AG04449 (cell line): ENCODE measurements at regions not wholly inside any gene's neighbourhood (a gene's known extent, or its start where the extent isn't known, plus 50 kb on each side); places are given as distances from the start of the nearest gene placed in this dataset.

Experiments used
- CTCF ChIA-PET: fragments of 350-600 bp; formaldehyde crosslinking; extraction: SDS; loops from one replicate; lab custom pipeline; 2021; ENCODE audit warnings: antibody characterized with exemption; lab: Yijun Ruan, JAX
- POLR2A ChIA-PET: fragments of 400-600, 350-600 bp; formaldehyde crosslinking; extraction: SDS; loops from one replicate; lab custom pipeline; 2020; ENCODE audit warnings: antibody characterized with exemption, inconsistent platforms; lab: Yijun Ruan, JAX
- DNase-seq: peaks from one replicate; pipeline ENCODE4 v3.0.0-alpha.2; 2010; ENCODE audit warnings: low read depth, low spot score
- H3K4me3 ChIP-seq: 2 replicates; pipeline ENCODE4 v1.5.1; 2011; ENCODE audit warnings: low read depth, mild to moderate bottlenecking, control low read depth, low read length
- TF ChIP-seq, protein P1 (sequence below): IDR thresholded peaks from one replicate; pipeline ENCODE4 v1.5.1; 2011; ENCODE audit warnings: mild to moderate bottlenecking, moderate library complexity, low read length, control low read depth, inconsistent platforms; ENCODE audit not compliant: insufficient read depth; ENCODE audit errors: missing control alignments

DNA sequence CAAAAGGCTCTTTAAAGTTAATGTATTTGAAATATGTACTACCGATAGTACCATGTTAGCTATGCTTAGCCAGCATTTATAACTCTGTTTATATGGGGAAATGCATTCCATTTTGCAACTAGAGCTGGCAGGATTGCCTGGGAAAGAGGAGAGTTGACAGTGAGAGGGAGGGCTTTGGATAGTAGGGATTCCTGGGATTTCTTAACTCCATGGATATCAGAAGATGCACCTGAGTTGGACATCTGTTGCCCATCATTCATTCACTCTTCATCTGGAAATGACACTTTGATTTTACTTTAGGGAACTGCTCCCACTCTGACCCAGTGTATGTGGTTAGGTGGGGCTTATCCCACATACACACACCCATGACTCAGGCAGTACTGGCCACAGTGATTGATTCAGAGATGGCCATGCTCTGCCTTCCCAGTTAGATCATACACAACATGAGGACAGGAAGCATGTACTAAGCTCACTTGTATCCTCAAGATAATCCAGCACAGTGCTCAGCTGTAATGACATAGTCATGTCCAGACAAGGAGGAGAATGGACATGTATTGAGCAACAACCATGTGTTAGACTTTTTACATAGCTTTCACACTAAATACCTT, 248.8 kb downstream of the MREG start:
- TF ChIP-seq, protein P1, sequence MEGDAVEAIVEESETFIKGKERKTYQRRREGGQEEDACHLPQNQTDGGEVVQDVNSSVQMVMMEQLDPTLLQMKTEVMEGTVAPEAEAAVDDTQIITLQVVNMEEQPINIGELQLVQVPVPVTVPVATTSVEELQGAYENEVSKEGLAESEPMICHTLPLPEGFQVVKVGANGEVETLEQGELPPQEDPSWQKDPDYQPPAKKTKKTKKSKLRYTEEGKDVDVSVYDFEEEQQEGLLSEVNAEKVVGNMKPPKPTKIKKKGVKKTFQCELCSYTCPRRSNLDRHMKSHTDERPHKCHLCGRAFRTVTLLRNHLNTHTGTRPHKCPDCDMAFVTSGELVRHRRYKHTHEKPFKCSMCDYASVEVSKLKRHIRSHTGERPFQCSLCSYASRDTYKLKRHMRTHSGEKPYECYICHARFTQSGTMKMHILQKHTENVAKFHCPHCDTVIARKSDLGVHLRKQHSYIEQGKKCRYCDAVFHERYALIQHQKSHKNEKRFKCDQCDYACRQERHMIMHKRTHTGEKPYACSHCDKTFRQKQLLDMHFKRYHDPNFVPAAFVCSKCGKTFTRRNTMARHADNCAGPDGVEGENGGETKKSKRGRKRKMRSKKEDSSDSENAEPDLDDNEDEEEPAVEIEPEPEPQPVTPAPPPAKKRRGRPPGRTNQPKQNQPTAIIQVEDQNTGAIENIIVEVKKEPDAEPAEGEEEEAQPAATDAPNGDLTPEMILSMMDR: no peak
- ChIA-PET CTCF (interaction anchor here (1.4 to 1.5 kb wide), 2 partner anchors 18 to 66 kb away, joined by 3 to 4 read pairs; no protein-coding TSS in a partner anchor), POLR2A (interaction anchor here (0.7 to 1.3 kb wide), 2 partner anchors 8 to 13 kb away, joined by 3 to 4 read pairs; no protein-coding TSS in a partner anchor)
- H3K4me3 ChIP-seq: no peak overlapping the region
- DNase-seq: peak; percentile 84

DNA sequence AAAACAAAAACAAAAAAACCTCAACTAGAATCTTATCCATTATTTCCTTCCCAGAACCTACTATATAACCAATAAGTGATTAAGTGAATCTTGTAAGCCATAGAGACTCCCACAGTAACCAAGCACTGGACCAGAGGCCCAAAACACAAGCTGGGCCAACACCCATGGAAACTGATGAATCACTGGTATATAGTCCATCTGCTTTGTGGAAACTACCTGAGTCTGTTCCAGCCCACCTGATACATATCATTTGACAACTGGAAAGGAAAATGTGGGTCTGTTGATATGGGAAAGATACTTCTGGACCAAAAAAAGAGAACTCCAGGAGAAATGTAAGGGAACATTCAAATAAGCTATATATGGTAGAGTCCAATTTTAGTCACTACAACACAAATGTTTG, 252.8 kb downstream of the MREG start:
- TF ChIP-seq, protein P1: no peak
- ChIA-PET CTCF (interaction anchor here (1.0 to 1.2 kb wide), 3 partner anchors 13 to 22 kb away, joined by 3 read pairs; no protein-coding TSS in a partner anchor), POLR2A (interaction anchor here (0.6 kb wide), 1 partner anchor 27 kb away, joined by 5 read pairs; no protein-coding TSS in a partner anchor)
- H3K4me3 ChIP-seq: no peak overlapping the region
- DNase-seq: no peak

DNA sequence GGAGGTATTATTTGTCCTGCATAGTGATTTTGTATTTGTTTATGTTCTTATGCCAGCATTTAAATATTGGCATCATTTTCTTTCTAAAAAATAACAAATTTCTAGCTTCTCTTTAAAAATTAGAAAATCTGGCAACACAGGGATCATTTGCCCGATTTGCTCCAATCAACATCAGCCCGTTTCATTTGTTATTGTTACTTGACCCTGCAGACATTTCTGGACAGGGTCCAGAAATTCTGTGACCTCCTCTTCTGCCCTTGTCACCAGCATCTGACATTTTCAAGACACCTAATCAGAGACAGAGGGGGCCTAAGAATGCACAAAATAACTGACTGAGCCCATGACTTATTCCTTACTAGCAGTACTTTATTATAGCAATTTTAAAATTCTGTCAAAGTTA, 253.3 kb downstream of the MREG start:
- TF ChIP-seq, protein P1: no peak
- CTCF ChIA-PET: interaction anchor here (1.2 kb wide), 2 partner anchors 13 to 23 kb away, joined by 3 read pairs; no protein-coding TSS in a partner anchor

DNA sequence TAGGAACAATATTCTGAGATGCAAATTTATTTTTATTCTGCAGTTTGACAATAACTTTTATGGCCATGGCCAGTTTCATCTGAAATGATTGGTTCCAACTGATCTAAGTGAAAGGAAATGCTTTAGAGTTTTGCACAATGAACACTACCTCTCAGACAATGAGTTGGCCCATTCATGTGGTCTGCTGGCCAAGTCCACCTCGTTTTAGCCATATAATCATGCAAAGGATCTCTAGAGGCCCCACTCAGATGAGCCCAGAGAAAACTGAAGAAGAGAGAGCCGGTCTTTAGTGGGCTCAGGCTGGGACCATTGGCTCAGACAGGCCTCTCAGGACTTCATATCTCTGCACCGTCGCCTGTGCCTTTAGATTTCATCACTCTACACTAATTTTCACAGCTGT, 254.7 kb downstream of the MREG start:
- TF ChIP-seq, protein P1: no peak
- H3K4me3 ChIP-seq: no peak overlapping the region
- DNase-seq: no peak
- ChIA-PET POLR2A (no interaction called here), CTCF (no interaction called here)

More for the DNA sequence above, 253.3 kb downstream of the MREG start:
- no peak overlapping the region for H3K4me3 ChIP-seq
- POLR2A ChIA-PET: interaction anchor here (0.6 kb wide), 1 partner anchor 27 kb away, joined by 5 read pairs; no protein-coding TSS in a partner anchor
- no peak for DNase-seq

DNA sequence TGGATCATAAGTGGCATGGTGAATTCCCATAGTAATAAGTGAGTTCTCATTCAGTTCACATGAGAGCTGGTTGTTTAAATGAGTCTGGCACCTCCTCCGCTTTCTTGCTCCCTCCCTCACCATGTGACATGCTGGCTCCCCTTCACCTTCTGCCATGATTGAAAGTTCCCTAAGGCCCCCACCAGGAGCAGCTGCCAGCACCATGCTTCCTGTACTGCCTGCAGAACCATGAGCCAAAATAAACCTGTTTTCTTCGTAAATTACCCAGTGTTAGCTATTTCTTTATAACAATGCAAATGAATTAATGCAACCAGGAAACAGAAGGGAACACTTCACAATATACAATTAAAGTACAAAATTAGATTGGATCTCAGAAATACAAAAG, 257.0 kb downstream of the MREG start:
- CTCF ChIA-PET: no interaction called here
- POLR2A ChIA-PET: no interaction called here
- no peak overlapping the region for H3K4me3 ChIP-seq
- TF ChIP-seq, protein P1: no peak
- DNase-seq: no peak

DNA sequence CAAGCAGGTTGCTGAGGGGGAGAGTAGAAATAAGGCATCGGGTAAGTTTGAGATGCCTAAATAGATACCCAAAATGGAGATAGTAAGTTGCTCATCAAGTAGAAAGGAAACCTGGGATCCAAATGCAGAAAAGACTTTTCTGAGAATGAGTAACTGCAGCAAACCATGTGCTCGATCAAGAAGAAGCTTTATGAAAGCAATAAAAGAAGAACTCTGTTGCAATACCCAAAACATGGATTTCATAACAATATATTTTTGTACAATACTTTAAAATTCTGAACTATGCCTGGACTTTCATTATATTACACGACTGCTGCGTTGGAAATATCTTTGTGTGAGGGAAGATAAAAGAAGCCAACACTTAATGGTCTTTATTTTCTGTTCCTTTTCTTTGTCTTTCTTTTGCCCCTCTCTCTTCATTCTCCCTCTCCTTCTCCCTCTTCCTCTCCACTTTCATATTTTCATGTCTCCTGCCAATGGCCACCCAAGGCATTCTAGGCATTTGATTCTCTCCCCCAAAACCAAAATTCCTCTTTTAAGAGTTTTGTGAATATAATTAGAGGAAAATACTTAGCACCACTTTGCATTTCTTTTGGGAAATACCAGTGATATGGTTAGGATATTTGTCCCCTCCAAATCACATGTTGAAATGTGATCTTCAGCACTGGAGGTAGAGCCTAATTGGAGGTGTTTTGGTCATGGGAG, 257.6 kb downstream of the MREG start:
- TF ChIP-seq, protein P1: no peak
- DNase-seq: no peak
- CTCF ChIA-PET: no interaction called here
- H3K4me3 ChIP-seq: no peak overlapping the region
- POLR2A ChIA-PET: no interaction called here
